H9 (cell line): ENCODE measurements at regions not wholly inside any gene's neighbourhood (a gene's known extent, or its start where the extent isn't known, plus 50 kb on each side); places are given as distances from the start of the nearest gene placed in this dataset.

Source experiments
- DNase-seq: peaks from one replicate; pipeline ENCODE4 v3.0.0-alpha.2; 2017
- H2AFZ ChIP-seq: one replicate; pipeline ENCODE4 v1.6.1; 2013; ENCODE audit warnings: mild to moderate bottlenecking, low read length, control low read depth, moderate library complexity
- H2AK5ac ChIP-seq: 2 replicates; pipeline ENCODE4 v1.6.1; 2013; ENCODE audit warnings: low read length, control low read depth, mixed read lengths; ENCODE audit not compliant: insufficient read length
- H2BK120ac ChIP-seq: one replicate; pipeline ENCODE4 v1.6.1; 2013; ENCODE audit warnings: low read depth, mild to moderate bottlenecking, low read length, control low read depth, inconsistent platforms; ENCODE audit not compliant: poor library complexity, severe bottlenecking
- H2BK12ac ChIP-seq: 2 replicates; pipeline ENCODE4 v1.6.1; 2013; ENCODE audit warnings: low read length, control low read depth, mixed read lengths, low read depth; ENCODE audit not compliant: insufficient read length
- H2BK15ac ChIP-seq: 2 replicates; pipeline ENCODE4 v1.6.1; 2013; ENCODE audit warnings: low read depth, low read length, control low read depth
- H2BK20ac ChIP-seq: one replicate; pipeline ENCODE4 v1.6.1; 2013; ENCODE audit warnings: low read depth, mild to moderate bottlenecking, low read length, control low read depth, inconsistent platforms; ENCODE audit not compliant: poor library complexity, severe bottlenecking
- H2BK5ac ChIP-seq: 2 replicates; pipeline ENCODE4 v1.6.1; 2013; ENCODE audit warnings: low read length, control low read depth, mixed read lengths; ENCODE audit not compliant: insufficient read length
- H3K14ac ChIP-seq: 2 replicates; pipeline ENCODE4 v1.6.1; 2013; ENCODE audit warnings: low read length, control low read depth; ENCODE audit not compliant: insufficient read depth
- H3K18ac ChIP-seq: 2 replicates; pipeline ENCODE4 v1.6.1; 2013; ENCODE audit warnings: low read depth, mild to moderate bottlenecking, mixed read lengths, low read length, control low read depth; ENCODE audit not compliant: insufficient read length
- H3K23ac ChIP-seq: 2 replicates; pipeline ENCODE4 v1.6.1; 2013; ENCODE audit warnings: low read length, control low read depth, mixed read lengths, low read depth; ENCODE audit not compliant: insufficient read length
- H3K23me2 ChIP-seq: 2 replicates; pipeline ENCODE4 v1.6.1; 2013; ENCODE audit warnings: low read depth, mild to moderate bottlenecking, mixed read lengths, low read length, control low read depth; ENCODE audit not compliant: insufficient read length, poor library complexity, severe bottlenecking
- H3K27ac ChIP-seq: 2 replicates; pipeline ENCODE4 v1.5.1; 2013; ENCODE audit warnings: low read length, control low read depth, mixed read lengths, low read depth; ENCODE audit not compliant: insufficient read length
- H3K27me3 ChIP-seq: 2 replicates; pipeline ENCODE4 v1.6.1; 2013; ENCODE audit warnings: low read length, control low read depth, inconsistent platforms; ENCODE audit not compliant: insufficient read depth
- H3K4ac ChIP-seq: 2 replicates; pipeline ENCODE4 v1.6.1; 2013; ENCODE audit warnings: low read depth, mild to moderate bottlenecking, control low read depth, inconsistent platforms, low read length, moderate library complexity
- H3K4me1 ChIP-seq: 2 replicates; pipeline ENCODE4 v1.6.1; 2013; ENCODE audit warnings: low read length, control low read depth, inconsistent platforms; ENCODE audit not compliant: insufficient read depth
- H3K4me2 ChIP-seq: 2 replicates; pipeline ENCODE4 v1.6.1; 2013; ENCODE audit warnings: low read length, control low read depth, mixed read lengths; ENCODE audit not compliant: insufficient read length, insufficient read depth
- H3K56ac ChIP-seq: 2 replicates; pipeline ENCODE4 v1.6.1; 2013; ENCODE audit warnings: low read depth, mild to moderate bottlenecking, mixed read lengths, low read length, control low read depth; ENCODE audit not compliant: insufficient read length
- H3K79me1 ChIP-seq: 2 replicates; pipeline ENCODE4 v1.6.1; 2013; ENCODE audit warnings: low read depth, mild to moderate bottlenecking, moderate library complexity, low read length, control low read depth, inconsistent platforms; ENCODE audit not compliant: insufficient read depth, poor library complexity, severe bottlenecking
- H3K79me2 ChIP-seq: 2 replicates; pipeline ENCODE4 v1.6.1; 2013; ENCODE audit warnings: low read length, control low read depth, inconsistent platforms; ENCODE audit not compliant: insufficient read depth
- H3K9ac ChIP-seq: 2 replicates; pipeline ENCODE4 v1.6.1; 2013; ENCODE audit warnings: low read length, control low read depth, mixed read lengths; ENCODE audit not compliant: insufficient read length; ENCODE audit errors: extremely low read depth
- H3K9me3 ChIP-seq: one replicate; pipeline ENCODE4 v1.6.1; 2013; ENCODE audit warnings: low read depth, low read length, inconsistent platforms; ENCODE audit not compliant: control insufficient read depth
- H3T11ph ChIP-seq: one replicate; pipeline ENCODE4 v1.6.1; 2013; ENCODE audit warnings: mild to moderate bottlenecking, low read length, control low read depth, inconsistent platforms
- H4K20me1 ChIP-seq: one replicate; pipeline ENCODE4 v1.6.1; 2013; ENCODE audit not compliant: control insufficient read depth, insufficient read length, insufficient read depth
- H4K5ac ChIP-seq: 2 replicates; pipeline ENCODE4 v1.6.1; 2013; ENCODE audit warnings: low read depth, mild to moderate bottlenecking, mixed read lengths, low read length, control low read depth; ENCODE audit not compliant: insufficient read length
- H4K8ac ChIP-seq: replicated peaks from 2 replicates; pipeline ENCODE4 v1.6.1; 2013; ENCODE audit warnings: low read length, control low read depth, mixed read lengths, low read depth; ENCODE audit not compliant: insufficient read length
- H4K91ac ChIP-seq: 2 replicates; pipeline ENCODE4 v1.6.1; 2013; ENCODE audit warnings: low read depth, mild to moderate bottlenecking, moderate library complexity, mixed read lengths, low read length, control low read depth; ENCODE audit not compliant: insufficient read length
- H3K27ac Mint-ChIP-seq, 3 experiments: 2 replicates in 2 of 3; 3 replicates in 1 of 3; pipeline ENCODE4 v1.8.0; 2020 to 2021; ENCODE audit warnings: mixed read lengths in 3 of 3, mild to moderate bottlenecking in 1 of 3, moderate library complexity in 1 of 3
- H3K27me3 Mint-ChIP-seq: 2 replicates; pipeline ENCODE4 v1.8.0; 2021; ENCODE audit warnings: low read depth, mild to moderate bottlenecking, moderate library complexity, mixed read lengths
- H3K36me3 Mint-ChIP-seq, 3 experiments: 2 replicates in 2 of 3; 3 replicates in 1 of 3; pipeline ENCODE4 v1.8.0; 2020 to 2021; ENCODE audit warnings: low read depth in 3 of 3, mixed read lengths in 3 of 3; ENCODE audit not compliant: insufficient read depth in 1 of 3
- H3K4me1 Mint-ChIP-seq, 2 experiments: 2 replicates each; pipeline ENCODE4 v1.8.0; 2020; ENCODE audit warnings: mixed read lengths in 2 of 2
- H3K4me3 Mint-ChIP-seq, 2 experiments: 2 replicates in 1 of 2; 3 replicates in 1 of 2; pipeline ENCODE4 v1.8.0; 2020 to 2021; ENCODE audit warnings: mild to moderate bottlenecking in 2 of 2, mixed read lengths in 2 of 2, moderate library complexity in 1 of 2
- H3K9me3 Mint-ChIP-seq, 2 experiments: 2 replicates in 1 of 2; 3 replicates in 1 of 2; pipeline ENCODE4 v1.8.0; 2020; ENCODE audit warnings: mild to moderate bottlenecking in 2 of 2, mixed read lengths in 2 of 2, moderate library complexity in 1 of 2
- CTCF ChIP-seq: fragments of 200-600 bp; sonication (generic); conservative IDR thresholded peaks from 3 replicates; pipeline ENCODE4 v1.8.0; 2021; ENCODE audit warnings: antibody characterized with exemption, mild to moderate bottlenecking
- WGBS: extraction: QIAGEN DNeasy Blood & Tissue Kit; methylation state at CpG from one replicate; pipeline ENCODE4 v1.1.7; 2013; ENCODE audit warnings: missing lambda C conversion rate, low lambda C conversion rate, mixed read lengths; ENCODE audit not compliant: insufficient read length; ENCODE audit errors: extremely low coverage; 5-methylcytosine and 5-hydroxymethylcytosine counted together

GRCh38 chr7:21137640-21138039 is 290.2 kb upstream of the SP4 start:
- H3K4me1 ChIP-seq: no peaks in the 10 kb centered on the region
- no peaks in the 10 kb centered on the region for H3K27me3 ChIP-seq
- no peak overlapping the region for H3K18ac ChIP-seq
- H3K23ac ChIP-seq: no peak overlapping the region
- H3K4ac ChIP-seq: no peak overlapping the region
- H3K9me3 ChIP-seq: no peaks in the 10 kb centered on the region
- no peak overlapping the region for H3K9ac ChIP-seq
- no peak overlapping the region for H4K5ac ChIP-seq
- H2AFZ ChIP-seq: no peak overlapping the region
- Mint-ChIP-seq H3K27ac (no peak overlapping the region), H3K4me1 (0 out of 4 replicates have a peak, but pooled peaks cover 0 to 6% of the 10 kb centered on the region in 2 experiments), H3K4me3 (no peak overlapping the region), H3K27me3 (peaks cover 1% of the 10 kb centered on the region; the same call in 1 of the 2 replicates), H3K36me3 (no peaks in the 10 kb centered on the region; a peak in 1 of 7 replicates), H3K9me3 (no peaks in the 10 kb centered on the region; a peak in 1 of 5 replicates)
- no peak overlapping the region for H2BK20ac ChIP-seq
- no peak overlapping the region for H2AK5ac ChIP-seq
- DNase-seq: no peak
- H3K23me2 ChIP-seq: no peaks in the 10 kb centered on the region
- H3K79me1 ChIP-seq: no peaks in the 10 kb centered on the region
- TF ChIP-seq CTCF: no peak
- H4K20me1 ChIP-seq: no peaks in the 10 kb centered on the region
- H3K14ac ChIP-seq: no peak overlapping the region
- H3K27ac ChIP-seq: no peak overlapping the region
- H3T11ph ChIP-seq: no peak overlapping the region
- no peak overlapping the region for H2BK120ac ChIP-seq
- no peak overlapping the region for H3K4me2 ChIP-seq
- no peaks in the 10 kb centered on the region for H3K79me2 ChIP-seq
- H4K8ac ChIP-seq: no peak overlapping the region
- no CpG with 5 or more reads among the region's 3 CpGs for WGBS
- H3K56ac ChIP-seq: no peak overlapping the region
- no peak overlapping the region for H2BK12ac ChIP-seq
- no peak overlapping the region for H4K91ac ChIP-seq
- no peak overlapping the region for H2BK15ac ChIP-seq
- H2BK5ac ChIP-seq: no peak overlapping the region
